Mesendoderm (in vitro differentiated cells): ENCODE measurements at regions not wholly inside any gene's neighbourhood (a gene's known extent, or its start where the extent isn't known, plus 50 kb on each side); places are given as distances from the start of the nearest gene placed in this dataset.
A peak's percentile ranks its signal among the peaks of the same experiment; 100 is the strongest.

Source experiments
- DNase-seq: peaks from one replicate; pipeline ENCODE4 v3.0.0; 2013
- H2AK5ac ChIP-seq: 2 replicates; pipeline ENCODE4 v1.6.1; 2013; ENCODE audit warnings: low read length, inconsistent platforms
- H2BK120ac ChIP-seq: 2 replicates; pipeline ENCODE4 v1.6.1; 2013; ENCODE audit warnings: low read depth, mild to moderate bottlenecking, low read length, moderate library complexity, mixed read lengths
- H2BK15ac ChIP-seq: replicated peaks from 2 replicates; pipeline ENCODE4 v1.6.1; 2013; ENCODE audit warnings: low read depth, mild to moderate bottlenecking, moderate library complexity
- H2BK5ac ChIP-seq: 2 replicates; pipeline ENCODE4 v1.6.1; 2013; ENCODE audit warnings: low read length, inconsistent platforms
- H3K18ac ChIP-seq: 2 replicates; pipeline ENCODE4 v1.6.1; 2013; ENCODE audit warnings: mild to moderate bottlenecking, low read length, mixed read lengths
- H3K23ac ChIP-seq: one replicate; pipeline ENCODE4 v1.6.1; 2013; ENCODE audit warnings: low read length
- H3K27ac ChIP-seq: 2 replicates; pipeline ENCODE4 v1.5.1; 2013; ENCODE audit warnings: low read depth, mild to moderate bottlenecking, inconsistent platforms, low read length, moderate library complexity
- H3K27me3 ChIP-seq: 2 replicates; pipeline ENCODE4 v1.6.1; 2013; ENCODE audit warnings: low read length, control low read depth, mild to moderate bottlenecking, inconsistent platforms; ENCODE audit not compliant: insufficient read depth, poor library complexity
- H3K36me3 ChIP-seq: 2 replicates; pipeline ENCODE4 v1.6.1; 2013; ENCODE audit warnings: low read length, inconsistent platforms; ENCODE audit not compliant: control insufficient read depth, insufficient read depth
- H3K4ac ChIP-seq: one replicate; pipeline ENCODE4 v1.6.1; 2013; ENCODE audit warnings: low read depth, mild to moderate bottlenecking, low read length, moderate library complexity
- H3K4me1 ChIP-seq: 2 replicates; pipeline ENCODE4 v1.6.1; 2013; ENCODE audit warnings: low read depth, low read length, inconsistent platforms; ENCODE audit not compliant: control insufficient read depth
- H3K4me2 ChIP-seq: 2 replicates; pipeline ENCODE4 v1.6.1; 2013; ENCODE audit warnings: low read length
- H3K4me3 ChIP-seq: 2 replicates; pipeline ENCODE4 v1.5.1; 2013; ENCODE audit warnings: mild to moderate bottlenecking, low read length
- H3K56ac ChIP-seq: one replicate; pipeline ENCODE4 v1.6.1; 2013; ENCODE audit warnings: low read length
- H3K79me1 ChIP-seq: 2 replicates; pipeline ENCODE4 v1.6.1; 2013; ENCODE audit warnings: low read length, inconsistent platforms
- H3K79me2 ChIP-seq: 2 replicates; pipeline ENCODE4 v1.6.1; 2013; ENCODE audit warnings: mild to moderate bottlenecking, low read length; ENCODE audit not compliant: control insufficient read depth, insufficient read depth
- H3K9ac ChIP-seq: 2 replicates; pipeline ENCODE4 v1.6.1; 2013; ENCODE audit warnings: low read length, inconsistent platforms
- H4K5ac ChIP-seq: one replicate; pipeline ENCODE4 v1.6.1; 2013; ENCODE audit warnings: low read length
- H4K8ac ChIP-seq: one replicate; pipeline ENCODE4 v1.6.1; 2013; ENCODE audit warnings: low read depth, mild to moderate bottlenecking, control low read depth, low read length, moderate library complexity
- WGBS: extraction: QIAGEN DNeasy Blood & Tissue Kit; methylation state at CpG from one replicate; pipeline ENCODE4 v1.1.7; 2013; ENCODE audit warnings: low lambda C conversion rate, missing lambda C conversion rate; ENCODE audit not compliant: insufficient coverage; ENCODE audit errors: extremely low coverage; 5-methylcytosine and 5-hydroxymethylcytosine counted together

- 100% methylated on average over 1 of the region's 2 CpGs for WGBS
Measured at GRCh38 chr2:37830636-37831035, 94.5 kb upstream of the RMDN2 start.

GRCh38 chr2:37831081-37831780 lies 93.9 kb upstream of the RMDN2 start:
- H3K4ac ChIP-seq: no peak overlapping the region
- H3K79me1 ChIP-seq: no peaks in the 10 kb centered on the region
- no peak overlapping the region for H3K23ac ChIP-seq
- no CpG with 5 or more reads among the region's 5 CpGs for WGBS
- H2BK15ac ChIP-seq: no peak overlapping the region
- H2AK5ac ChIP-seq: no peak overlapping the region
- H3K4me2 ChIP-seq: no peak overlapping the region
- no peaks in the 10 kb centered on the region for H3K27me3 ChIP-seq
- H2BK120ac ChIP-seq: no peak overlapping the region
- peaks cover 6% of the 10 kb centered on the region for H3K4me1 ChIP-seq
- no peaks in the 10 kb centered on the region for H3K36me3 ChIP-seq
- H3K9ac ChIP-seq: no peak overlapping the region
- no peak overlapping the region for H3K4me3 ChIP-seq
- no peak overlapping the region for H3K27ac ChIP-seq
- H3K56ac ChIP-seq: no peak overlapping the region
- DNase-seq: no peak
- no peak overlapping the region for H3K18ac ChIP-seq
- no peaks in the 10 kb centered on the region for H3K79me2 ChIP-seq
- H4K8ac ChIP-seq: no peak overlapping the region
- H2BK5ac ChIP-seq: no peak overlapping the region
- no peak overlapping the region for H4K5ac ChIP-seq

More at GRCh38 chr2:37830636-37831035, 94.5 kb upstream of the RMDN2 start:
- no peak overlapping the region for H2BK15ac ChIP-seq
- DNase-seq: no peak
- H3K23ac ChIP-seq: no peak overlapping the region
- H3K79me1 ChIP-seq: no peaks in the 10 kb centered on the region
- H3K27ac ChIP-seq: no peak overlapping the region
- no peaks in the 10 kb centered on the region for H3K79me2 ChIP-seq
- H3K4me1 ChIP-seq: peaks cover 6% of the 10 kb centered on the region
- no peak overlapping the region for H3K4ac ChIP-seq
- no peaks in the 10 kb centered on the region for H3K27me3 ChIP-seq
- H2AK5ac ChIP-seq: no peak overlapping the region
- H2BK120ac ChIP-seq: no peak overlapping the region
- H4K8ac ChIP-seq: no peak overlapping the region
- no peak overlapping the region for H3K56ac ChIP-seq
- no peak overlapping the region for H3K9ac ChIP-seq
- no peaks in the 10 kb centered on the region for H3K36me3 ChIP-seq
- no peak overlapping the region for H3K18ac ChIP-seq
- H3K4me2 ChIP-seq: no peak overlapping the region
- H3K4me3 ChIP-seq: no peak overlapping the region
- no peak overlapping the region for H2BK5ac ChIP-seq
- no peak overlapping the region for H4K5ac ChIP-seq

DNA sequence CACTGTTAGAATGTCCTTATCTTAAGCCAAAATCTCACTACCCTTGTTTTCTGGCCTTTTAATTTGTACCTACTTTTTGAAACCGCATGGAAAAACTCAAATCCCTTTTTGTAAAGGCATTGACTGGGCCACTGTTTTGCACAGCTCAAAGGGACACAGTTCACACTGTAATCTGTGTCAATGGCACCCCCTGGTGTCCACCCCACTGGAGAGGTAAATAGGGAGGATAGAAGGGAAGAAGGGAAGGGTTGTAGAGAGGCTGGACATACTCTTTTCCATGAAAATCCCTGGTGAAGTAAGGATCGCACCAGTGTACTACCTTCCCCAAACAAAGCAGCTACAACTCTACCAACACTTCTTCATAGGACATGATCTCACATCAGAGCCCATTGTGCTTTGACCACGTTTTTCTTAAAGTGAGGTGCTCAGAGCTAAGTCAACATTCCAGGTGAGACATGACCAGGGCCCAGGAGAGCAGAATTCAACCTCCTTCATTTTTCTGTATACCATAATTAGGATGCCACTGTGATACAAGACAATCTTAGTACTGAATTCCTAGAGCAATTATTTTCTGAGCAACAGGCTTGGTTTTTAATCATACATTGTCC lies 92.4 kb upstream of the RMDN2 start:
- Histone ChIP-seq H3K27ac (no peak overlapping the region), H3K79me2 (no peaks in the 10 kb centered on the region), H3K79me1 (no peaks in the 10 kb centered on the region), H3K27me3 (no peaks in the 10 kb centered on the region), H3K18ac (no peak overlapping the region), H3K4me1 (peaks cover 6% of the 10 kb centered on the region), H3K56ac (peak overlapping the region; percentile 34), H2BK15ac (no peak overlapping the region), H4K5ac (no peak overlapping the region), H3K4me2 (no peak overlapping the region), H2BK5ac (no peak overlapping the region), H3K9ac (no peak overlapping the region), H3K36me3 (no peaks in the 10 kb centered on the region), H2AK5ac (no peak overlapping the region), H2BK120ac (no peak overlapping the region), H3K4ac (no peak overlapping the region), H4K8ac (no peak overlapping the region), H3K4me3 (no peak overlapping the region), H3K23ac (no peak overlapping the region)
- no CpG with 5 or more reads among the region's 3 CpGs for WGBS
- DNase-seq: peak; percentile 88

DNA sequence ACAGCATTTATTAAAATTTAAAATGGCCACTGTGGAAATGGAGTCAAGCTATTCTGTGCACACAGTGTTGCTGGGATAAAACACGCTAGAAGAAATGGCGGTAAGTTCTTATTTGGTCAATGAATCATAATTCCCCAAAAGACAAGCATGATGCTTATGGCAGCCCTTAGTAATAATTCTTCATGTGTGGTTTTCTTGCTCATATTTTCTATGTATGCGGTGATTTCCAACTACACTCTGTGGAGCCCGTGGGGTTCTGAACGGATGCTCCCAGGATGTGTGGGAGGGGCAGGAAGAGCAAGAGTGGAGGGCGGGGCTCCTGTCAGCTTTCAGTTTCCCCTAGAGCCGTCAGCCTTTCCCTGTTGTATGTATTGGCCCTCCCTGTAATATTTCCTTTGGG lies 91.7 kb upstream of the RMDN2 start:
- WGBS: no CpG with 5 or more reads among the region's 7 CpGs
- Histone ChIP-seq H3K56ac (no peak overlapping the region), H3K79me1 (no peaks in the 10 kb centered on the region), H2BK5ac (no peak overlapping the region), H2AK5ac (no peak overlapping the region), H3K4me2 (no peak overlapping the region), H3K27me3 (no peaks in the 10 kb centered on the region), H3K4me1 (peaks cover 5% of the 10 kb centered on the region), H3K4ac (no peak overlapping the region), H3K79me2 (no peaks in the 10 kb centered on the region), H3K36me3 (no peaks in the 10 kb centered on the region), H2BK120ac (no peak overlapping the region), H3K23ac (no peak overlapping the region), H4K5ac (no peak overlapping the region), H3K18ac (no peak overlapping the region), H3K4me3 (no peak overlapping the region), H4K8ac (no peak overlapping the region), H2BK15ac (no peak overlapping the region), H3K9ac (no peak overlapping the region), H3K27ac (no peak overlapping the region)
- no peak for DNase-seq

- Histone ChIP-seq H3K79me1 (no peaks in the 10 kb centered on the region), H2BK120ac (no peak overlapping the region), H2BK15ac (no peak overlapping the region), H2AK5ac (no peak overlapping the region), H3K4me2 (no peak overlapping the region), H4K5ac (no peak overlapping the region), H3K27ac (no peak overlapping the region), H3K4me1 (peaks cover 5% of the 10 kb centered on the region), H3K18ac (no peak overlapping the region), H3K27me3 (no peaks in the 10 kb centered on the region), H4K8ac (no peak overlapping the region), H3K4me3 (no peak overlapping the region), H2BK5ac (no peak overlapping the region), H3K4ac (no peak overlapping the region), H3K36me3 (no peaks in the 10 kb centered on the region), H3K79me2 (no peaks in the 10 kb centered on the region), H3K9ac (no peak overlapping the region), H3K56ac (no peak overlapping the region), H3K23ac (no peak overlapping the region)
- WGBS: no CpG with 5 or more reads among the region's 3 CpGs
- DNase-seq: no peak
Measured at GRCh38 chr2:37836270-37836669, 88.8 kb upstream of the RMDN2 start.

DNA sequence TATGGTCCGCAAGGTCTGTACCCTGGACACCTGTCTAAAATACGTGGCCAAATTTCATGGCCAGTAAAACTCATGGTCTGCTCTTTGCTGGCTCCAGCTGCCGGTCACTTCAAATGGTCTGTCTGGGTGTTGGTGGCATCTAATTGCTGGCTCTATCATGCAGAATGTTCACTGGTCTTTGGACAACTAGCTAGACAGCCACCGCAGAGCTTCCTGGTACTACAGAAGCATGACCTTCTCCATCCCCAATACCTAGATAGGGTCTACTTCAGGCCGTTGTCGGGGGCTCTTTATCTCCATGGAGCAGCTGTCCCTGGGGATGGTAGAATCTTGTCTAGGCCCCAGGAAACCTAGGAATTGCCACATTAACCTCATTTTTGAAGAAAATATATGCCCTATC lies 88.4 kb upstream of the RMDN2 start:
- Histone ChIP-seq H3K36me3 (no peaks in the 10 kb centered on the region), H3K79me2 (no peaks in the 10 kb centered on the region), H3K79me1 (no peaks in the 10 kb centered on the region), H3K4me3 (no peak overlapping the region), H2BK15ac (no peak overlapping the region), H3K9ac (no peak overlapping the region), H3K4me2 (no peak overlapping the region), H4K8ac (no peak overlapping the region), H3K18ac (no peak overlapping the region), H3K56ac (no peak overlapping the region), H3K27me3 (no peaks in the 10 kb centered on the region), H4K5ac (no peak overlapping the region), H3K4ac (no peak overlapping the region), H3K27ac (no peak overlapping the region), H2AK5ac (peak overlapping the region; percentile 38), H3K23ac (no peak overlapping the region), H2BK120ac (no peak overlapping the region), H2BK5ac (no peak overlapping the region), H3K4me1 (peaks cover 5% of the 10 kb centered on the region)
- no peak for DNase-seq
- WGBS: no CpG with 5 or more reads among the region's 6 CpGs
